ENCODE measurements at regions not wholly inside any gene's neighbourhood (a gene's known extent, or its start where the extent isn't known, plus 50 kb on each side); places are given as distances from the start of the nearest gene placed in this dataset.

GRCh38 chr3:103181160-103181559 is 746.3 kb downstream of the ZPLD1 start:
- DNase-seq (ENCODE audit: low read depth) = peak; percentile 67
- no peak for TF ChIP-seq CTCF (IDR thresholded peaks at IDR 0.05; ENCODE audit: insufficient read depth, low read depth, low read length, missing control alignments)
- no peak overlapping the region for H3K4me3 ChIP-seq (ENCODE audit: low read length)

- peak; percentile 23 for DNase-seq (ENCODE audit: low read depth)
- no peak for TF ChIP-seq CTCF (IDR thresholded peaks at IDR 0.05; ENCODE audit: insufficient read depth, low read depth, low read length, missing control alignments)
- no peak overlapping the region for H3K4me3 ChIP-seq (ENCODE audit: low read length)
Measured at GRCh38 chr3:103184772-103185171, 750.0 kb downstream of the ZPLD1 start.

GRCh38 chr3:103189941-103190340 is 755.1 kb downstream of the ZPLD1 start:
- TF ChIP-seq CTCF (IDR thresholded peaks at IDR 0.05; ENCODE audit: insufficient read depth, low read depth, low read length, missing control alignments) = no peak
- H3K4me3 ChIP-seq (ENCODE audit: low read length) = no peak overlapping the region
- DNase-seq (ENCODE audit: low read depth) = no peak

- no peak overlapping the region for H3K4me3 ChIP-seq (ENCODE audit: low read length)
- peak; percentile 2 for DNase-seq (ENCODE audit: low read depth)
- TF ChIP-seq CTCF (IDR thresholded peaks at IDR 0.05; ENCODE audit: insufficient read depth, low read depth, low read length, missing control alignments) = no peak
Measured at GRCh38 chr3:103195216-103195615, 760.4 kb downstream of the ZPLD1 start.

GRCh38 chr3:103203441-103203840 is 768.6 kb downstream of the ZPLD1 start:
- TF ChIP-seq CTCF (IDR thresholded peaks at IDR 0.05; ENCODE audit: insufficient read depth, low read depth, low read length, missing control alignments) = no peak
- no peak overlapping the region for H3K4me3 ChIP-seq (ENCODE audit: low read length)
- DNase-seq (ENCODE audit: low read depth) = no peak

GRCh38 chr3:103210583-103210982 is 775.8 kb downstream of the ZPLD1 start:
- no peak for TF ChIP-seq CTCF (IDR thresholded peaks at IDR 0.05; ENCODE audit: insufficient read depth, low read depth, low read length, missing control alignments)
- H3K4me3 ChIP-seq (ENCODE audit: low read length) = no peak overlapping the region
- no peak for DNase-seq (ENCODE audit: low read depth)

GRCh38 chr3:103218146-103218545 is 783.3 kb downstream of the ZPLD1 start:
- no peak overlapping the region for H3K4me3 ChIP-seq (ENCODE audit: low read length)
- no peak for DNase-seq (ENCODE audit: low read depth)

More at GRCh38 chr3:103218146-103218545, 783.3 kb downstream of the ZPLD1 start:
- TF ChIP-seq CTCF (IDR thresholded peaks at IDR 0.05; ENCODE audit: insufficient read depth, low read depth, low read length, missing control alignments) = no peak
